HepG2 (cell line): ENCODE measurements at regions not wholly inside any gene's neighbourhood (a gene's known extent, or its start where the extent isn't known, plus 50 kb on each side); places are given as distances from the start of the nearest gene placed in this dataset.

Experiments
- ATAC-seq: fragments of 200-7000 bp; cut with Tn5 transposase; 3 replicates; pipeline ENCODE4 v1.9.1; 2020; ENCODE audit warnings: mild to moderate bottlenecking, moderate library complexity
- BruUV-seq: library from RNA; stranded (reverse); fragments of 400-500 nt; replicated peaks from 2 replicates; lab custom pipeline; 2021; lab: Mats Ljungman, UMichigan
- CTCF ChIA-PET: fragments of 300-600 bp; formaldehyde crosslinking; extraction: SDS; loops from one replicate; lab custom pipeline; 2021; ENCODE audit warnings: low total read pairs, inconsistent platforms, low intra/inter-chr PET ratio; lab: Yijun Ruan, JAX
- POLR2A ChIA-PET: fragments of 350-600 bp; sonication (Branson Sonifier 250); formaldehyde crosslinking; loops from one replicate; lab custom pipeline; 2020; ENCODE audit warnings: antibody characterized with exemption, inconsistent platforms; lab: Yijun Ruan, JAX
- DNase-seq: peaks from one replicate; pipeline ENCODE4 v3.0.0-alpha.2; 2015; ENCODE audit warnings: low spot score
- FAIRE-seq: peaks from 3 replicates; lab custom pipeline; 2011; peaks lifted over from hg19 to GRCh38; lab: Jason Lieb, UNC
- H2AFZ ChIP-seq: one replicate; pipeline ENCODE4 v1.6.1; 2011; ENCODE audit warnings: low read length, inconsistent platforms
- H3K27ac ChIP-seq: fragments of 300-600 bp; 3 replicates; pipeline ENCODE4 v1.8.0; 2011; ENCODE audit warnings: mixed run types, mild to moderate bottlenecking, mixed read lengths, low read length, inconsistent platforms; ENCODE audit not compliant: insufficient read depth; ENCODE audit errors: extremely low read length
- H3K27me3 ChIP-seq, 2 experiments: fragments of 200-600 bp in 1 of 2; 2 replicates in 1 of 2; 3 replicates in 1 of 2; pipeline versions ENCODE4 v1.6.0 to v1.8.0; 2011; ENCODE audit warnings: low read length in 2 of 2, mild to moderate bottlenecking in 2 of 2, moderate library complexity in 2 of 2, inconsistent platforms in 1 of 2; ENCODE audit not compliant: insufficient read depth in 2 of 2, control insufficient read depth in 1 of 2
- H3K36me3 ChIP-seq, 2 experiments: fragments of 200-600 bp in 1 of 2; replicated peaks in 1 of 2; 2 replicates in 1 of 2; 3 replicates in 1 of 2; pipeline versions ENCODE4 v1.5.1 to v1.8.0; 2011; ENCODE audit warnings: low read length in 2 of 2, inconsistent platforms in 1 of 2; ENCODE audit not compliant: insufficient read depth in 2 of 2, control insufficient read depth in 1 of 2
- H3K4me1 ChIP-seq: 2 replicates; pipeline ENCODE4 v1.5.1; 2012; ENCODE audit warnings: low read length, inconsistent platforms; ENCODE audit not compliant: insufficient read depth
- H3K4me2 ChIP-seq: 2 replicates; pipeline ENCODE4 v1.6.0; 2011; ENCODE audit warnings: low read depth, low read length, inconsistent platforms
- H3K4me3 ChIP-seq, 3 experiments: fragments of 200-600 bp in 1 of 3; sonication (generic), shearing (Covaris generic) in 1 of 3; replicated peaks in 1 of 3; 2 replicates each; pipeline ENCODE4 v1.5.1; 2011 to 2016; ENCODE audit warnings: low read length in 3 of 3, inconsistent platforms in 2 of 3, low read depth in 2 of 3, mild to moderate bottlenecking in 2 of 3, control low read depth in 1 of 3, mixed read lengths in 1 of 3; ENCODE audit not compliant: insufficient read depth in 1 of 3
- H3K79me2 ChIP-seq: one replicate; pipeline ENCODE4 v1.6.1; 2011; ENCODE audit warnings: low read length, inconsistent platforms; ENCODE audit not compliant: insufficient read depth
- H3K9ac ChIP-seq: 2 replicates; pipeline ENCODE4 v1.6.0; 2011; ENCODE audit warnings: mild to moderate bottlenecking, low read depth, low read length, inconsistent platforms; ENCODE audit not compliant: insufficient read depth
- H3K9me3 ChIP-seq: 2 replicates; pipeline ENCODE4 v1.5.1; 2012; ENCODE audit warnings: mild to moderate bottlenecking, low read length
- H4K20me1 ChIP-seq: 2 replicates; pipeline ENCODE4 v1.6.0; 2011; ENCODE audit warnings: inconsistent platforms, mild to moderate bottlenecking, low read length, moderate library complexity; ENCODE audit not compliant: insufficient read depth
- CENPT ChIP-seq: sonication (generic); formaldehyde crosslinking; IDR thresholded peaks from 2 replicates; pipeline ENCODE4 v1.8.0; 2022; ENCODE audit warnings: low read depth, mild to moderate bottlenecking, moderate library complexity, missing genetic modification reagents
- DR1 ChIP-seq: sonication (generic); formaldehyde crosslinking; IDR thresholded peaks from 2 replicates; pipeline ENCODE4 v1.8.0; 2021; ENCODE audit warnings: mild to moderate bottlenecking, missing genetic modification reagents, inconsistent platforms
- FOXK1 ChIP-seq: sonication (generic); formaldehyde crosslinking; IDR thresholded peaks from 2 replicates; pipeline ENCODE4 v1.4.0; 2020; ENCODE audit warnings: low read depth, missing genetic modification reagents, borderline replicate concordance
- LCORL ChIP-seq, 2 experiments: fragments of 450-650 bp in 1 of 2; sonication (generic) in 1 of 2; formaldehyde crosslinking in 1 of 2; IDR thresholded peaks; 2 replicates each; pipeline versions ENCODE4 v1.5.0 to v1.6.1; 2017 to 2020; ENCODE audit warnings: antibody characterized with exemption in 1 of 2, missing genetic modification reagents in 1 of 2
- MED8 ChIP-seq: sonication (generic); formaldehyde crosslinking; IDR thresholded peaks from 2 replicates; pipeline ENCODE4 v1.8.1; 2023; ENCODE audit warnings: mild to moderate bottlenecking, missing genetic modification reagents; ENCODE audit not compliant: insufficient replicate concordance
- MEF2D ChIP-seq: sonication (generic); formaldehyde crosslinking; IDR thresholded peaks from 2 replicates; pipeline ENCODE4 v1.5.1; 2020; ENCODE audit warnings: mild to moderate bottlenecking, missing genetic modification reagents
- MZF1 ChIP-seq: sonication (generic); formaldehyde crosslinking; IDR thresholded peaks from 2 replicates; pipeline ENCODE4 v1.8.1; 2023; ENCODE audit warnings: mild to moderate bottlenecking, missing genetic modification reagents, borderline replicate concordance
- RBM22 ChIP-seq: fragments of 200-400 bp; formaldehyde crosslinking; optimal IDR thresholded peaks from 2 replicates; pipeline ENCODE3; 2017; ENCODE audit warnings: mild to moderate bottlenecking, low read length, moderate library complexity
- TARDBP ChIP-seq: sonication (generic); formaldehyde crosslinking; IDR thresholded peaks from 2 replicates; pipeline ENCODE4 v1.8.0; 2022; ENCODE audit warnings: mild to moderate bottlenecking, missing genetic modification reagents
- ZBTB21 ChIP-seq: sonication (generic); formaldehyde crosslinking; IDR thresholded peaks from 2 replicates; pipeline ENCODE4 v1.4.0; 2020; ENCODE audit warnings: missing genetic modification reagents
- ZNF263 ChIP-seq: sonication (generic); formaldehyde crosslinking; IDR thresholded peaks from 2 replicates; pipeline ENCODE4 v1.4.0; 2020; ENCODE audit warnings: missing genetic modification reagents
- WGBS: methylation state at CpG from one replicate; pipeline ENCODE4 v1.1.6; 2017; ENCODE audit warnings: low lambda C conversion rate; 5-methylcytosine and 5-hydroxymethylcytosine counted together
- in situ Hi-C: cut with HindIII; loops from 2 replicates; pipeline ENCODE4 v1.10.0; 2017; ENCODE audit warnings: low pct_unique_long_range_greater_than_20kb; ENCODE audit not compliant: extremely low pct_ligation_motif_present
- intact Hi-C: fragments of 100-400 bp; cut with micrococcal nuclease; formaldehyde crosslinking; loops from one replicate; pipeline ENCODE4 v1.10.0; 2022; ENCODE audit not compliant: unreplicated experiment
- TF ChIP-seq, protein P1 (sequence below): sonication (generic); formaldehyde crosslinking; IDR thresholded peaks from 2 replicates; pipeline ENCODE4 v1.8.0; 2022; ENCODE audit warnings: missing genetic modification reagents, mild to moderate bottlenecking, inconsistent platforms, borderline replicate concordance
- TF ChIP-seq, protein P2 (sequence below): sonication (generic); formaldehyde crosslinking; IDR thresholded peaks from 2 replicates; pipeline ENCODE4; 2020; ENCODE audit warnings: missing genetic modification reagents, mild to moderate bottlenecking, borderline replicate concordance
- TF ChIP-seq, protein P3 (sequence below): sonication (generic); formaldehyde crosslinking; IDR thresholded peaks from 2 replicates; pipeline ENCODE4 v1.9.0; 2021; ENCODE audit warnings: missing genetic modification reagents, mild to moderate bottlenecking, borderline replicate concordance
- TF ChIP-seq, protein P4 (sequence below): IDR thresholded peaks from 2 replicates; pipeline ENCODE4 v1.6.1; 2016; ENCODE audit warnings: low read depth, borderline replicate concordance

DNA sequence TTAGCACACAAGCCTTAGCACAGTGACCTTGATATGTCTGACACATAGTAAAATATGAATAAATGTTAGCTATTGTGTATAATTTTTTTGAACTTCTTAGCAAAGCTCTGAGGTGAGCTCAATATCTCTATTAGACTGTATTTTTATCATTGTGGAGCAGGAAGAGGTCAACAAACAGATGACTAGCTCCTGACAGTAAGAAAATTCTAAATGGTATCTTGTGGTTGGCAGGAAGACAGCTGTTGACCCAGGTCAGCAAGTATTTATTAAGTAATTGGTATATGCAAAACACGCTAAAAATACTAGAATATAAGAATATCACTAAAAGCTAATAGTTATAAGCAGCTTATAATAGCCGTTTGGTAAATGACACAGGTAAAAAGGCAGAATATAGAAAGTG lies 77.5 kb upstream of the MARCKS start:
- Histone ChIP-seq H2AFZ (no peak overlapping the region), H3K9ac (no peak overlapping the region), H4K20me1 (no peaks in the 10 kb centered on the region), H3K4me3 (no peak overlapping the region), H3K27ac (no peak overlapping the region), H3K9me3 (no peaks in the 10 kb centered on the region), H3K36me3 (no peaks in the 10 kb centered on the region), H3K4me2 (no peak overlapping the region), H3K27me3 (no peaks in the 10 kb centered on the region), H3K79me2 (no peaks in the 10 kb centered on the region), H3K4me1 (no peaks in the 10 kb centered on the region)
- ATAC-seq, result no peak
- whole genome bisulfite sequencing, result 0% methylated on average over 2 of the region's 2 CpGs
- DNase-seq, result no peak
- BruUV-seq, result no TSS peak
- intact Hi-C loops (no loop called here), in situ Hi-C loops (no loop called here)
- ChIA-PET POLR2A (no interaction called here), CTCF (no interaction called here)
- TF ChIP-seq MED8 (CRISPR knock-in tag) (no peak), RBM22 (no peak), DR1 (CRISPR knock-in tag) (no peak), MEF2D (CRISPR knock-in tag) (no peak), LCORL (IDR thresholded peaks at IDR 0.05) (no peak), LCORL (CRISPR knock-in tag; IDR thresholded peaks at IDR 0.05) (no peak), TARDBP (CRISPR knock-in tag) (no peak), FOXK1 (CRISPR knock-in tag) (no peak), ZNF263 (CRISPR knock-in tag) (no peak), CENPT (CRISPR knock-in tag) (no peak), MZF1 (CRISPR knock-in tag) (no peak), ZBTB21 (CRISPR knock-in tag) (no peak)
- TF ChIP-seq, protein P1, sequence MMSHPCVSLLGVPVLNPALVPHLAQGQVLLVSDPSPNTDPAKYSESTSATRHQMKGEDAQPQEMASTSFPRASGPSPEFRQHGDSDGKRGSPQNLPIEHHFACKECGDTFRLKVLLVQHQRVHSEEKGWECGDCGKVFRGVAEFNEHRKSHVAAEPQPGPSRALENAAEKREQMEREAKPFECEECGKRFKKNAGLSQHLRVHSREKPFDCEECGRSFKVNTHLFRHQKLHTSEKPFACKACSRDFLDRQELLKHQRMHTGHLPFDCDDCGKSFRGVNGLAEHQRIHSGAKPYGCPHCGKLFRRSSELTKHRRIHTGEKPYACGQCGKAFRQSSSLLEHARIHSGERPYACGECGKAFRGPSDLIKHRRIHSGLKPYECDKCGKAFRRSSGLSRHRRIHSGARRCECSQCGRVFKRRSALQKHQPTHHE (CRISPR knock-in tag), result no peak
- TF ChIP-seq, protein P2, sequence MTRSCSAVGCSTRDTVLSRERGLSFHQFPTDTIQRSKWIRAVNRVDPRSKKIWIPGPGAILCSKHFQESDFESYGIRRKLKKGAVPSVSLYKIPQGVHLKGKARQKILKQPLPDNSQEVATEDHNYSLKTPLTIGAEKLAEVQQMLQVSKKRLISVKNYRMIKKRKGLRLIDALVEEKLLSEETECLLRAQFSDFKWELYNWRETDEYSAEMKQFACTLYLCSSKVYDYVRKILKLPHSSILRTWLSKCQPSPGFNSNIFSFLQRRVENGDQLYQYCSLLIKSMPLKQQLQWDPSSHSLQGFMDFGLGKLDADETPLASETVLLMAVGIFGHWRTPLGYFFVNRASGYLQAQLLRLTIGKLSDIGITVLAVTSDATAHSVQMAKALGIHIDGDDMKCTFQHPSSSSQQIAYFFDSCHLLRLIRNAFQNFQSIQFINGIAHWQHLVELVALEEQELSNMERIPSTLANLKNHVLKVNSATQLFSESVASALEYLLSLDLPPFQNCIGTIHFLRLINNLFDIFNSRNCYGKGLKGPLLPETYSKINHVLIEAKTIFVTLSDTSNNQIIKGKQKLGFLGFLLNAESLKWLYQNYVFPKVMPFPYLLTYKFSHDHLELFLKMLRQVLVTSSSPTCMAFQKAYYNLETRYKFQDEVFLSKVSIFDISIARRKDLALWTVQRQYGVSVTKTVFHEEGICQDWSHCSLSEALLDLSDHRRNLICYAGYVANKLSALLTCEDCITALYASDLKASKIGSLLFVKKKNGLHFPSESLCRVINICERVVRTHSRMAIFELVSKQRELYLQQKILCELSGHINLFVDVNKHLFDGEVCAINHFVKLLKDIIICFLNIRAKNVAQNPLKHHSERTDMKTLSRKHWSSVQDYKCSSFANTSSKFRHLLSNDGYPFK (CRISPR knock-in tag), result no peak
- TF ChIP-seq, protein P3, sequence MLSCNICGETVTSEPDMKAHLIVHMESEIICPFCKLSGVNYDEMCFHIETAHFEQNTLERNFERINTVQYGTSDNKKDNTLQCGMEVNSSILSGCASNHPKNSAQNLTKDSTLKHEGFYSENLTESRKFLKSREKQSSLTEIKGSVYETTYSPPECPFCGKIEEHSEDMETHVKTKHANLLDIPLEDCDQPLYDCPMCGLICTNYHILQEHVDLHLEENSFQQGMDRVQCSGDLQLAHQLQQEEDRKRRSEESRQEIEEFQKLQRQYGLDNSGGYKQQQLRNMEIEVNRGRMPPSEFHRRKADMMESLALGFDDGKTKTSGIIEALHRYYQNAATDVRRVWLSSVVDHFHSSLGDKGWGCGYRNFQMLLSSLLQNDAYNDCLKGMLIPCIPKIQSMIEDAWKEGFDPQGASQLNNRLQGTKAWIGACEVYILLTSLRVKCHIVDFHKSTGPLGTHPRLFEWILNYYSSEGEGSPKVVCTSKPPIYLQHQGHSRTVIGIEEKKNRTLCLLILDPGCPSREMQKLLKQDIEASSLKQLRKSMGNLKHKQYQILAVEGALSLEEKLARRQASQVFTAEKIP (CRISPR knock-in tag), result no peak
- TF ChIP-seq, protein P4, sequence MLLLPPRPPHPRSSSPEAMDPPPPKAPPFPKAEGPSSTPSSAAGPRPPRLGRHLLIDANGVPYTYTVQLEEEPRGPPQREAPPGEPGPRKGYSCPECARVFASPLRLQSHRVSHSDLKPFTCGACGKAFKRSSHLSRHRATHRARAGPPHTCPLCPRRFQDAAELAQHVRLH (CRISPR knock-in tag), result no peak
- no peak for FAIRE-seq
